Endothelial cell of umbilical vein (primary cell): ENCODE measurements at regions not wholly inside any gene's neighbourhood (a gene's known extent, or its start where the extent isn't known, plus 50 kb on each side); places are given as distances from the start of the nearest gene placed in this dataset.

Source experiments
- BruUV-seq: library from RNA; stranded (reverse); fragments of 400-500 nt; replicated peaks from 2 replicates; lab custom pipeline; 2021; lab: Mats Ljungman, UMichigan
- CTCF ChIA-PET: fragments of 300-600, 350-600 bp; sonication (Branson Sonifier 250); formaldehyde crosslinking; loops from one replicate; lab custom pipeline; 2021; ENCODE audit warnings: antibody characterized with exemption, inconsistent platforms; lab: Charles Lee
- POLR2A ChIA-PET: fragments of 300-600, 350-600 bp; sonication (Branson Sonifier 250); formaldehyde crosslinking; loops from one replicate; lab custom pipeline; 2021; ENCODE audit warnings: antibody characterized with exemption, inconsistent platforms; lab: Charles Lee
- DNase-seq: peaks from one replicate; pipeline ENCODE4 v3.0.0-alpha.2; 2011; ENCODE audit warnings: low read depth, low spot score
- FAIRE-seq: peaks from 2 replicates; lab custom pipeline; 2011; peaks lifted over from hg19 to GRCh38; lab: Jason Lieb, UNC
- H2AFZ ChIP-seq: 2 replicates; pipeline ENCODE4 v1.6.0; 2012; ENCODE audit warnings: low read depth, low read length, control low read depth, inconsistent platforms
- H3K27ac ChIP-seq: 2 replicates; pipeline ENCODE4 v1.5.1; 2011; ENCODE audit warnings: low read depth, mild to moderate bottlenecking, control low read depth, low read length, moderate library complexity; ENCODE audit not compliant: insufficient read depth
- H3K27me3 ChIP-seq, 2 experiments: 2 replicates each; pipeline versions ENCODE4 v1.6.0 to v1.6.1; 2011; ENCODE audit warnings: low read length in 2 of 2, mixed read lengths in 1 of 2; ENCODE audit not compliant: control insufficient read depth in 2 of 2, insufficient read depth in 2 of 2
- H3K36me3 ChIP-seq, 2 experiments: 2 replicates in 1 of 2; 3 replicates in 1 of 2; pipeline ENCODE4 v1.5.1; 2011; ENCODE audit warnings: low read length in 2 of 2, mild to moderate bottlenecking in 1 of 2, moderate library complexity in 1 of 2; ENCODE audit not compliant: control insufficient read depth in 2 of 2, insufficient read depth in 2 of 2; ENCODE audit errors: extremely low read depth in 1 of 2
- H3K4me1 ChIP-seq: 3 replicates; pipeline ENCODE4 v1.5.1; 2011; ENCODE audit warnings: mild to moderate bottlenecking, low read length; ENCODE audit not compliant: control insufficient read depth, insufficient read depth; ENCODE audit errors: extremely low read depth
- H3K4me2 ChIP-seq: 2 replicates; pipeline ENCODE4 v1.6.1; 2011; ENCODE audit warnings: low read length, control low read depth, mixed read lengths; ENCODE audit not compliant: insufficient read depth
- H3K4me3 ChIP-seq, 3 experiments: fragments of 200-600 bp in 1 of 3; sonication (generic), shearing (Covaris generic) in 1 of 3; replicated peaks in 1 of 3; 2 replicates each; pipeline ENCODE4 v1.5.1; 2011 to 2016; ENCODE audit warnings: control low read depth in 3 of 3, low read length in 3 of 3, mild to moderate bottlenecking in 2 of 3, inconsistent platforms in 1 of 3, low read depth in 1 of 3, moderate library complexity in 1 of 3; ENCODE audit not compliant: insufficient read depth in 1 of 3
- H3K79me2 ChIP-seq: 2 replicates; pipeline ENCODE4 v1.6.0; 2012; ENCODE audit warnings: low read length, inconsistent platforms; ENCODE audit not compliant: control insufficient read depth, insufficient read depth
- H3K9ac ChIP-seq: replicated peaks from 2 replicates; pipeline ENCODE3; 2011; ENCODE audit warnings: low read length, control low read depth; ENCODE audit not compliant: insufficient read depth; ENCODE audit errors: extremely low read depth
- H3K9me1 ChIP-seq: replicated peaks from 3 replicates; pipeline ENCODE4 v1.6.0; 2011; ENCODE audit warnings: mild to moderate bottlenecking, low read length; ENCODE audit not compliant: control insufficient read depth, insufficient read depth; ENCODE audit errors: extremely low read depth
- H3K9me3 ChIP-seq: replicated peaks from 2 replicates; pipeline ENCODE4 v1.5.1; 2012; ENCODE audit warnings: low read length, inconsistent platforms; ENCODE audit not compliant: control insufficient read depth, insufficient read depth
- H4K20me1 ChIP-seq: replicated peaks from 2 replicates; pipeline ENCODE3; 2011; ENCODE audit warnings: mild to moderate bottlenecking, low read length; ENCODE audit not compliant: control insufficient read depth, insufficient read depth; ENCODE audit errors: extremely low read depth
- CTCF ChIP-seq, 2 donors: IDR thresholded peaks; 1 replicate in 1 of 2; 2 replicates in 1 of 2; pipeline ENCODE4 v1.5.1; 2011; ENCODE audit warnings: low read length in 2 of 2, mild to moderate bottlenecking in 2 of 2, moderate library complexity in 2 of 2, control low read depth in 1 of 2, inconsistent platforms in 1 of 2, low read depth in 1 of 2; ENCODE audit not compliant: insufficient read depth in 1 of 2; ENCODE audit errors: extremely low read depth in 1 of 2
- EZH2 ChIP-seq: IDR thresholded peaks from 2 replicates; pipeline ENCODE4 v1.6.1; 2012; ENCODE audit warnings: borderline replicate concordance, low read depth, mild to moderate bottlenecking, moderate library complexity, low read length, inconsistent platforms; ENCODE audit not compliant: severe bottlenecking
- FOS ChIP-seq: IDR thresholded peaks from 2 replicates; pipeline ENCODE4 v1.6.1; 2011; ENCODE audit warnings: mild to moderate bottlenecking, low read length, moderate library complexity, borderline replicate concordance; ENCODE audit not compliant: insufficient read depth
- GATA2 ChIP-seq: IDR thresholded peaks from 2 replicates; pipeline ENCODE4 v1.7.0; 2011; ENCODE audit warnings: low read depth, mild to moderate bottlenecking, moderate library complexity, mixed read lengths, low read length; ENCODE audit not compliant: insufficient read length, insufficient read depth
- JUN ChIP-seq: IDR thresholded peaks from 2 replicates; pipeline ENCODE4 v1.6.1; 2011; ENCODE audit warnings: borderline replicate concordance, low read depth; ENCODE audit not compliant: insufficient read length, insufficient read depth
- MYC ChIP-seq: IDR thresholded peaks from one replicate; pipeline ENCODE4 v1.6.1; 2011; ENCODE audit warnings: mild to moderate bottlenecking, low read depth, low read length
- POLR2A ChIP-seq: IDR thresholded peaks from 2 replicates; pipeline ENCODE4 v1.6.1; 2012; ENCODE audit warnings: low read depth, mild to moderate bottlenecking, control low read depth, low read length
- POLR2AphosphoS5 ChIP-seq: IDR thresholded peaks from 2 replicates; pipeline ENCODE4 v1.6.1; 2012; ENCODE audit warnings: low read depth, mild to moderate bottlenecking, control low read depth, low read length, moderate library complexity; ENCODE audit not compliant: insufficient read depth
- dilution Hi-C: fragments of 300-500 bp; cut with MboI; formaldehyde crosslinking; loops from one replicate; pipeline ENCODE4 v1.15.0; 2019; ENCODE audit warnings: low sequenced_read_pairs; ENCODE audit not compliant: extremely low pct_ligation_motif_present
- intact Hi-C: fragments of 100-400 bp; cut with micrococcal nuclease; formaldehyde crosslinking; loops from one replicate; pipeline ENCODE4 v1.10.0; 2022
- TF ChIP-seq, protein P1 (sequence below): IDR thresholded peaks from 2 replicates; pipeline ENCODE4 v1.6.1; 2011; ENCODE audit not compliant: insufficient read depth, insufficient read length

GRCh38 chr3:102827386-102827785 is 392.6 kb downstream of the ZPLD1 start:
- no peak overlapping the region for H3K4me2 ChIP-seq

More at GRCh38 chr3:102827386-102827785, 392.6 kb downstream of the ZPLD1 start:
- H3K9ac ChIP-seq = no peak overlapping the region
- no peaks in the 10 kb centered on the region for H4K20me1 ChIP-seq
- no peaks in the 10 kb centered on the region for H3K36me3 ChIP-seq
- ChIA-PET POLR2A (no interaction called here), CTCF (no interaction called here)
- H3K9me3 ChIP-seq = peaks cover 2% of the 10 kb centered on the region
- dilution Hi-C loops = no loop called here
- no peaks in the 10 kb centered on the region for H3K27me3 ChIP-seq
- no peaks in the 10 kb centered on the region for H3K79me2 ChIP-seq
- intact Hi-C loops = no loop called here
- H3K27ac ChIP-seq = no peak overlapping the region
- FAIRE-seq = no peak
- H3K4me3 ChIP-seq = no peak overlapping the region
- TF ChIP-seq POLR2AphosphoS5 (no peak), POLR2A (no peak), CTCF (IDR thresholded peaks at IDR 0.05; ENCODE audit: extremely low read depth in 1 of 2, insufficient read depth in 1 of 2, low read depth in 1 of 2, low read length in 2 of 2) (no peak), FOS (no peak), EZH2 (no peak), GATA2 (no peak), MYC (no peak), JUN (no peak)
- TF ChIP-seq, protein P1, sequence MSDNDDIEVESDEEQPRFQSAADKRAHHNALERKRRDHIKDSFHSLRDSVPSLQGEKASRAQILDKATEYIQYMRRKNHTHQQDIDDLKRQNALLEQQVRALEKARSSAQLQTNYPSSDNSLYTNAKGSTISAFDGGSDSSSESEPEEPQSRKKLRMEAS = no peak
- no peak overlapping the region for H2AFZ ChIP-seq
- no peaks in the 10 kb centered on the region for H3K9me1 ChIP-seq
- no TSS peak for BruUV-seq
- H3K4me1 ChIP-seq = no peaks in the 10 kb centered on the region
- no peak for DNase-seq
